Endothelial cell (in vitro differentiated cells): ENCODE measurements at regions not wholly inside any gene's neighbourhood (a gene's known extent, or its start where the extent isn't known, plus 50 kb on each side); places are given as distances from the start of the nearest gene placed in this dataset.

Experiments used
- DNase-seq: peaks from one replicate; pipeline ENCODE4 v3.0.0; 2021; ENCODE audit warnings: low spot score
- H3K27ac Mint-ChIP-seq: one replicate; pipeline ENCODE4 v1.8.0; 2021; ENCODE audit warnings: mixed read lengths, inconsistent platforms; ENCODE audit not compliant: unreplicated experiment
- H3K27me3 Mint-ChIP-seq: one replicate; pipeline ENCODE4 v1.8.0; 2021; ENCODE audit warnings: mild to moderate bottlenecking, moderate library complexity, mixed read lengths, inconsistent platforms; ENCODE audit not compliant: unreplicated experiment
- H3K36me3 Mint-ChIP-seq: one replicate; pipeline ENCODE4 v1.8.0; 2021; ENCODE audit warnings: mild to moderate bottlenecking, low read depth, mixed read lengths, inconsistent platforms; ENCODE audit not compliant: unreplicated experiment
- H3K4me1 Mint-ChIP-seq: one replicate; pipeline ENCODE4 v1.8.0; 2021; ENCODE audit warnings: mild to moderate bottlenecking, mixed read lengths, inconsistent platforms; ENCODE audit not compliant: unreplicated experiment
- H3K4me3 Mint-ChIP-seq: one replicate; pipeline ENCODE4 v1.8.0; 2021; ENCODE audit warnings: mild to moderate bottlenecking, mixed read lengths, inconsistent platforms; ENCODE audit not compliant: unreplicated experiment
- H3K9me3 Mint-ChIP-seq: one replicate; pipeline ENCODE4 v1.8.0; 2021; ENCODE audit warnings: mixed read lengths, inconsistent platforms; ENCODE audit not compliant: unreplicated experiment
- CTCF ChIP-seq: fragments of 200-600 bp; sonication (generic); IDR thresholded peaks from one replicate; pipeline ENCODE4 v1.5.0; 2021; ENCODE audit warnings: antibody characterized with exemption; ENCODE audit not compliant: unreplicated experiment

DNA sequence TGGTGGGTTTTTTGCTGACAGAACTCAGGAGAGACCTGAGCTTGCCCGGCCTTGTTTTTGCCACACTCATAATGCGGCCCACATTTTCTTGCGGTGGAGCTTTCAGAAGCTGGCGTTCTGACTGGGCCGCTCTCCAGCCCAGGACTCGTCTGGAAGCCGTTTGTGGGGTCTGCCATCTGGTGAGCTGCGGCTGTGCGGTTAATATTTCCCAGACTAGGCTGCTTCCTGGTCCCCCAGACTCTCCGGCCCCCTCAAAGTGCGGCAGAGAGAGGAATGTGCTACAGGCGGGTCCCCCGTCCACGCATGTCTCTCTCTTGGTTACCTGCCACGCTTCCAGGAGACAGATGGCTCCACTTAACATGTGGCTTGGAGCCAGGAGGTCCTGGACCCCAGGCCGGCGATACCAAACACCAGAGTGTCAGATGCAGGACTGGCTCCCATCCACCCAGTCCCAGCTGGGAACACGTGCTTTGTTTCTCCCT, 128.9 kb upstream of the PMEPA1 start:
- Mint-ChIP-seq H3K4me3 (no peak overlapping the region), H3K36me3 (no peaks in the 10 kb centered on the region), H3K9me3 (no peaks in the 10 kb centered on the region), H3K27me3 (peaks cover 2% of the 10 kb centered on the region), H3K4me1 (peaks cover 2% of the 10 kb centered on the region), H3K27ac (no peak overlapping the region)
- TF ChIP-seq CTCF, result no peak
- DNase-seq, result no peak

- DNase-seq, result no peak
- H3K27me3 Mint-ChIP-seq, result peaks cover 3% of the 10 kb centered on the region
- peaks cover 6% of the 10 kb centered on the region for H3K4me1 Mint-ChIP-seq
Measured at GRCh38 chr20:57837208-57838035, 127.6 kb upstream of the PMEPA1 start.

DNA sequence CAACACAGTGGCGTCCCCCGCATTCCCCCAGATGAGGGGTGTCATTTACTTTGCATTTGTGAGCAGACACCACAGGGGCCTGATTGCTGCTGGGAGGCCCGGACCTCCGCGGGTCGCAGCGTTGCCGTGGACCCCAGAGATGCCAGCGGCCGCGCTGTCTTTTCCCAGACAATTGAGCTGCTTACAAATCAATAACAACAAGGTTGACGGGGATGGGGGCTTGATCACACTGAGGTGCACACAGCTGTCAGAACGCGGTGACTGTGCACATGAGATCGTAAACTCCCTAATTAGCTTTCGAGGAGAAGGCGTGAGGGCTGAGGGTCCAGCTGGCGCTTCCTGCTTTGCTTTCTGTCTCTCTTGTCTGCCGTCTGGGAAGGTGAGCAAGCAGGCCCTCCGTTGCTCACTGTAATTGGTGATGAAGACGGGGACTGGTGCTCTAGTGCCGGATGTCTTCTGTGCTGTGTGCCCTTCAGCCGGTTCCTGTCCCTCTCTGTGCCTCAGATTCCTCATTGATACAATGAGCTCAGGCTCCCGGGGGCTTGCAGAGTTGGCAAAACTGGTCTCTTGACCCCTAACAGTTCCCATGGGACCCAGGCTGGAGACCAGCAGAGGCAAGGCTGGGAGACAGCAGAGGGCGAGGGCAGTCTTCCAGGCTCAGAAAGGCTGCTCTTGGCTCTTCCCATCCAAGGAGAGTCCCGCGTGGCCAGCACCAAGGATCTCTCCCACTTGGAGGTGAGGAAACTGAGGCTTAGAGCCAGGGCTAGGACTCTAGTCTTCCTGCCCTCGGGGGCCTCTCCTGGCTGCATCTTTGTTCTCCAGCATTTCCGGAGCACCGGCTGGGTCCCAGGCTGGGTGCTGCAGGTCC, 126.0 kb upstream of the PMEPA1 start:
- DNase-seq, result no peak
- peaks cover 6% of the 10 kb centered on the region for H3K4me1 Mint-ChIP-seq
- H3K9me3 Mint-ChIP-seq, result no peaks in the 10 kb centered on the region
- no peak overlapping the region for H3K4me3 Mint-ChIP-seq
- H3K36me3 Mint-ChIP-seq, result no peaks in the 10 kb centered on the region
- H3K27ac Mint-ChIP-seq, result no peak overlapping the region
- H3K27me3 Mint-ChIP-seq, result peaks cover 3% of the 10 kb centered on the region
- TF ChIP-seq CTCF, result no peak

More at GRCh38 chr20:57837208-57838035, 127.6 kb upstream of the PMEPA1 start:
- TF ChIP-seq CTCF, result no peak
- H3K4me3 Mint-ChIP-seq, result no peak overlapping the region
- no peaks in the 10 kb centered on the region for H3K36me3 Mint-ChIP-seq
- H3K27ac Mint-ChIP-seq, result no peak overlapping the region
- H3K9me3 Mint-ChIP-seq, result no peaks in the 10 kb centered on the region

GRCh38 chr20:57835074-57835452, 125.2 kb upstream of the PMEPA1 start:
- Mint-ChIP-seq H3K27me3 (peaks cover 3% of the 10 kb centered on the region), H3K36me3 (no peaks in the 10 kb centered on the region), H3K27ac (no peak overlapping the region), H3K9me3 (no peaks in the 10 kb centered on the region), H3K4me3 (no peak overlapping the region), H3K4me1 (peaks cover 14% of the 10 kb centered on the region)
- no peak for DNase-seq
- TF ChIP-seq CTCF, result no peak
